DND-41 (cell line): ENCODE measurements at regions not wholly inside any gene's neighbourhood (a gene's known extent, or its start where the extent isn't known, plus 50 kb on each side); places are given as distances from the start of the nearest gene placed in this dataset.

Source experiments
- ATAC-seq: fragments of 200-7000 bp; cut with Tn5 transposase; 3 replicates; pipeline ENCODE4 v1.9.1; 2021; ENCODE audit warnings: low read depth; ENCODE audit not compliant: insufficient read depth
- DNase-seq: peaks from one replicate; pipeline ENCODE4 v3.0.0-alpha.2; 2020
- H2AFZ ChIP-seq: 2 replicates; pipeline ENCODE4 v1.6.0; 2012; ENCODE audit warnings: low read depth, low read length
- H3K27ac ChIP-seq: 2 replicates; pipeline ENCODE4 v1.5.1; 2012; ENCODE audit warnings: low read length, inconsistent platforms
- H3K27me3 ChIP-seq: fragments of 200-600 bp; sonication (generic); 2 replicates; pipeline ENCODE4 v1.6.0; 2012; ENCODE audit warnings: low read length, mild to moderate bottlenecking, inconsistent platforms; ENCODE audit not compliant: insufficient read depth, poor library complexity
- H3K36me3 ChIP-seq: 2 replicates; pipeline ENCODE4 v1.5.1; 2012; ENCODE audit warnings: low read length, inconsistent platforms; ENCODE audit not compliant: insufficient read depth
- H3K4me1 ChIP-seq: 2 replicates; pipeline ENCODE4 v1.5.1; 2012; ENCODE audit warnings: mild to moderate bottlenecking, low read length; ENCODE audit not compliant: insufficient read depth
- H3K4me2 ChIP-seq: 2 replicates; pipeline ENCODE4 v1.6.0; 2012; ENCODE audit warnings: mild to moderate bottlenecking, moderate library complexity, low read length, inconsistent platforms; ENCODE audit not compliant: insufficient read depth
- H3K4me3 ChIP-seq, 2 experiments: fragments of 200-600 bp in 1 of 2; shearing (Covaris generic) in 1 of 2; 2 replicates each; pipeline ENCODE4 v1.5.1; 2012 to 2016; ENCODE audit warnings: inconsistent platforms in 2 of 2, low read length in 2 of 2, mild to moderate bottlenecking in 2 of 2, low read depth in 1 of 2, moderate library complexity in 1 of 2
- H3K79me2 ChIP-seq: 2 replicates; pipeline ENCODE4 v1.6.0; 2012; ENCODE audit warnings: low read length, inconsistent platforms; ENCODE audit not compliant: insufficient read depth
- H3K9ac ChIP-seq: 2 replicates; pipeline ENCODE4 v1.6.0; 2012; ENCODE audit warnings: low read depth, mild to moderate bottlenecking, inconsistent platforms, low read length, moderate library complexity
- H3K9me3 ChIP-seq: 2 replicates; pipeline ENCODE4 v1.5.1; 2012; ENCODE audit warnings: low read length, moderate library complexity, mild to moderate bottlenecking, inconsistent platforms; ENCODE audit not compliant: insufficient read depth, severe bottlenecking
- H4K20me1 ChIP-seq: 2 replicates; pipeline ENCODE4 v1.6.0; 2012; ENCODE audit warnings: low read length; ENCODE audit not compliant: insufficient read depth
- EZH2 ChIP-seq: IDR thresholded peaks from 3 replicates; pipeline ENCODE4 v1.6.1; 2012; ENCODE audit warnings: borderline replicate concordance, low read depth, mild to moderate bottlenecking, moderate library complexity, low read length, inconsistent platforms; ENCODE audit not compliant: severe bottlenecking
- TF ChIP-seq, protein P1 (sequence below): IDR thresholded peaks from 2 replicates; pipeline ENCODE4 v1.5.1; 2012; ENCODE audit warnings: borderline replicate concordance, low read length, moderate library complexity, mild to moderate bottlenecking; ENCODE audit not compliant: poor library complexity, severe bottlenecking; ENCODE audit errors: extremely low read depth

- H3K4me2 ChIP-seq, result no peak overlapping the region
- DNase-seq (peak; percentile 6), ATAC-seq (no peak)
- H4K20me1 ChIP-seq, result no peaks in the 10 kb centered on the region
- no peak for TF ChIP-seq EZH2
- TF ChIP-seq, protein P1, sequence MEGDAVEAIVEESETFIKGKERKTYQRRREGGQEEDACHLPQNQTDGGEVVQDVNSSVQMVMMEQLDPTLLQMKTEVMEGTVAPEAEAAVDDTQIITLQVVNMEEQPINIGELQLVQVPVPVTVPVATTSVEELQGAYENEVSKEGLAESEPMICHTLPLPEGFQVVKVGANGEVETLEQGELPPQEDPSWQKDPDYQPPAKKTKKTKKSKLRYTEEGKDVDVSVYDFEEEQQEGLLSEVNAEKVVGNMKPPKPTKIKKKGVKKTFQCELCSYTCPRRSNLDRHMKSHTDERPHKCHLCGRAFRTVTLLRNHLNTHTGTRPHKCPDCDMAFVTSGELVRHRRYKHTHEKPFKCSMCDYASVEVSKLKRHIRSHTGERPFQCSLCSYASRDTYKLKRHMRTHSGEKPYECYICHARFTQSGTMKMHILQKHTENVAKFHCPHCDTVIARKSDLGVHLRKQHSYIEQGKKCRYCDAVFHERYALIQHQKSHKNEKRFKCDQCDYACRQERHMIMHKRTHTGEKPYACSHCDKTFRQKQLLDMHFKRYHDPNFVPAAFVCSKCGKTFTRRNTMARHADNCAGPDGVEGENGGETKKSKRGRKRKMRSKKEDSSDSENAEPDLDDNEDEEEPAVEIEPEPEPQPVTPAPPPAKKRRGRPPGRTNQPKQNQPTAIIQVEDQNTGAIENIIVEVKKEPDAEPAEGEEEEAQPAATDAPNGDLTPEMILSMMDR, result no peak
- no peaks in the 10 kb centered on the region for H3K79me2 ChIP-seq
- no peaks in the 10 kb centered on the region for H3K36me3 ChIP-seq
- no peak overlapping the region for H3K9ac ChIP-seq
- no peak overlapping the region for H2AFZ ChIP-seq
- H3K27me3 ChIP-seq, result peaks cover 22% of the 10 kb centered on the region
- H3K27ac ChIP-seq, result no peak overlapping the region
- H3K9me3 ChIP-seq, result no peaks in the 10 kb centered on the region
- no peaks in the 10 kb centered on the region for H3K4me1 ChIP-seq
- H3K4me3 ChIP-seq, result no peak overlapping the region
These were observed 94.1 kb upstream of the VANGL1 start for GRCh38 chr1:115547696-115548095.

- no peaks in the 10 kb centered on the region for H4K20me1 ChIP-seq
- H3K27me3 ChIP-seq, result peaks cover 19% of the 10 kb centered on the region
- no peaks in the 10 kb centered on the region for H3K79me2 ChIP-seq
- no peaks in the 10 kb centered on the region for H3K4me1 ChIP-seq
- H3K27ac ChIP-seq, result no peak overlapping the region
- TF ChIP-seq EZH2, result no peak
- TF ChIP-seq, protein P1, result no peak
- H3K9ac ChIP-seq, result no peak overlapping the region
- H3K4me3 ChIP-seq, result no peak overlapping the region
- H3K36me3 ChIP-seq, result no peaks in the 10 kb centered on the region
- no peak overlapping the region for H2AFZ ChIP-seq
- H3K4me2 ChIP-seq, result no peak overlapping the region
- ATAC-seq (no peak), DNase-seq (no peak)
- H3K9me3 ChIP-seq, result no peaks in the 10 kb centered on the region
These were observed 94.9 kb upstream of the VANGL1 start for GRCh38 chr1:115546846-115547245.

DNA sequence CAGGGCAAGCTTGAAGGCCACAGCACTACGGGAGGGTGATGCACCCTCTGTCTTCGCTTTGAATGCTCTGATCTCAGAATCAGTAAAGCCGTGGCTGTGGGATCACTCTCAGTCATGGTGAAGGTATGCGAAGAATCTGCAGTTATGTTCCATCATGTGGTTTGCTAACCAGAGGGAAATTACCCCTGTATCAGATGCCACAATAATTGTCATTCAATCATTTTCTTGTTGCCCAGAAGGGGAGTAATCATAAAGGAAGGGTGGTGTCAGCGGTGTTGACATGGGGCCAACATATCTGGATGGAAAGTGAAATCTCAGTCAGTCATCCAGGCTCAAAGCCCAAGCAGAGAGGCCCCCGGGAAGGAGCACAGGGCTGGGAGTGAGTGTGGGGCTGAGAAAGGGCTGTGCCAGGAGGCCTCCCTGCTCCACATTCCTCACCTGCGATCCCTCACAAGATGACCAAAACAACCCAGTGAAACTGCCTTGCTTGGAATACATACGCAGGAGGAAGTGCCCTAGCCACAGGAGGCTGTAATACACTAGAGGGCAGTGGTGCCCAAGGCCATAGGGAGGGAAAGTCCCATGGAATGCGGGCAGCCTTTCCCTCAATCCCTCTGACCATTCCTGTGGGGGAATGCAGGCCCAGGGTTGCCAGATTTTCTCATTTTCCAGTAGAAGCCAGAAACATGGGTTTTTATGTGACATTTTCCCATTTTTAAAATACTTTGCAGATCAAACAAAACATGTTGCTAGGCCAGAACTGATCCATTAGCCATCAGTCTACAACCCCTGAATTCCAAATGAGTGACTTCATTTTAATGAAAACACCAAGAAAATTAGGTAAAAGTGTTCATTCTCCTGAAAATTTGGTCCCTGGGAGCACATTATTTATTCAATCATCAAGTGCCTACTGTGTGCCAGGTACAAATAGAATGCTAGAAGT is 95.7 kb upstream of the VANGL1 start:
- DNase-seq (no peak), ATAC-seq (no peak)
- Histone ChIP-seq H3K4me1 (no peaks in the 10 kb centered on the region), H4K20me1 (no peaks in the 10 kb centered on the region), H3K36me3 (no peaks in the 10 kb centered on the region), H2AFZ (no peak overlapping the region), H3K9ac (no peak overlapping the region), H3K4me2 (no peak overlapping the region), H3K4me3 (no peak overlapping the region), H3K79me2 (no peaks in the 10 kb centered on the region), H3K27ac (no peak overlapping the region), H3K27me3 (peaks cover 14% of the 10 kb centered on the region), H3K9me3 (no peaks in the 10 kb centered on the region)
- TF ChIP-seq, protein P1, result peak; percentile 54
- no peak for TF ChIP-seq EZH2
